ENCODE measurements at regions not wholly inside any gene's neighbourhood (a gene's known extent, or its start where the extent isn't known, plus 50 kb on each side); places are given as distances from the start of the nearest gene placed in this dataset.
"Not testable (repeated sequence)": the region's sequence is repeated elsewhere in the genome, so short reads cannot be mapped to it uniquely, and the experiment has no call there.

GRCh38 chr9:33623658-33624586, 99.9 kb downstream of the ANKRD18B start:
- H3K4me3 ChIP-seq (replicated peaks; ENCODE audit: low read depth, low read length), result no peak overlapping the region
- TF ChIP-seq CTCF (IDR thresholded peaks at IDR 0.05; ENCODE audit: low read depth, low read length, missing control alignments), result peak; percentile 75
- peak; percentile 73 for DNase-seq (ENCODE audit: extremely low read depth, low read depth)

- not testable (repeated sequence) for H3K4me3 ChIP-seq (replicated peaks; ENCODE audit: low read depth, low read length); DNase-seq (ENCODE audit: extremely low read depth, low read depth)
These were observed 104.3 kb downstream of the ANKRD18B start for GRCh38 chr9:33628318-33628717.

- TF ChIP-seq CTCF (IDR thresholded peaks at IDR 0.05; ENCODE audit: low read depth, low read length, missing control alignments), result no peak
- no peak overlapping the region for H3K4me3 ChIP-seq (replicated peaks; ENCODE audit: low read depth, low read length)
- no peak for DNase-seq (ENCODE audit: extremely low read depth, low read depth)
These were observed 104.9 kb downstream of the ANKRD18B start for GRCh38 chr9:33628865-33629410.

- TF ChIP-seq CTCF (IDR thresholded peaks at IDR 0.05; ENCODE audit: low read depth, low read length, missing control alignments), result no peak
- no peak overlapping the region for H3K4me3 ChIP-seq (replicated peaks; ENCODE audit: low read depth, low read length)
- DNase-seq (ENCODE audit: extremely low read depth, low read depth), result no peak
These were observed 109.6 kb downstream of the ANKRD18B start for GRCh38 chr9:33633636-33634035.

GRCh38 chr9:33637881-33638280, 113.8 kb downstream of the ANKRD18B start:
- no peak for TF ChIP-seq CTCF (IDR thresholded peaks at IDR 0.05; ENCODE audit: low read depth, low read length, missing control alignments)
- no peak overlapping the region for H3K4me3 ChIP-seq (replicated peaks; ENCODE audit: low read depth, low read length)
- no peak for DNase-seq (ENCODE audit: extremely low read depth, low read depth)

- no peak for DNase-seq (ENCODE audit: extremely low read depth, low read depth)
- H3K4me3 ChIP-seq (replicated peaks; ENCODE audit: low read depth, low read length), result no peak overlapping the region
- no peak for TF ChIP-seq CTCF (IDR thresholded peaks at IDR 0.05; ENCODE audit: low read depth, low read length, missing control alignments)
These were observed 114.4 kb downstream of the ANKRD18B start for GRCh38 chr9:33638391-33638915.

GRCh38 chr9:33645706-33646105, 121.7 kb downstream of the ANKRD18B start:
- no peak for TF ChIP-seq CTCF (IDR thresholded peaks at IDR 0.05; ENCODE audit: low read depth, low read length, missing control alignments)
- no peak for DNase-seq (ENCODE audit: extremely low read depth, low read depth)
- no peak overlapping the region for H3K4me3 ChIP-seq (replicated peaks; ENCODE audit: low read depth, low read length)
